ENCODE measurements at regions not wholly inside any gene's neighbourhood (a gene's known extent, or its start where the extent isn't known, plus 50 kb on each side); places are given as distances from the start of the nearest gene placed in this dataset.

GRCh38 chr16:51457775-51458174 lies 306.7 kb upstream of the SALL1 start:
- Histone ChIP-seq H3K36me3 (replicated peaks in 1 of 2; ENCODE audit: control insufficient read depth in 1 of 2, insufficient read depth in 2 of 2, low read length in 2 of 2) (no peaks in the 10 kb centered on the region), H3K27ac (ENCODE audit: extremely low read length, insufficient read depth, low read length) (no peak overlapping the region), H3K79me2 (ENCODE audit: insufficient read depth, low read length) (no peaks in the 10 kb centered on the region), H3K9me3 (ENCODE audit: low read length) (no peaks in the 10 kb centered on the region), H3K4me3 (replicated peaks in 1 of 3; ENCODE audit: insufficient read depth in 1 of 3, low read depth in 2 of 3, low read length in 3 of 3) (no peak overlapping the region), H4K20me1 (ENCODE audit: insufficient read depth, low read length) (no peaks in the 10 kb centered on the region), H3K27me3 (ENCODE audit: control insufficient read depth in 1 of 2, insufficient read depth in 2 of 2, low read length in 2 of 2) (no peaks in the 10 kb centered on the region; a peak in 2 of 5 replicates), H3K9ac (ENCODE audit: insufficient read depth, low read depth, low read length) (no peak overlapping the region), H2AFZ (ENCODE audit: low read length) (no peak overlapping the region), H3K4me2 (ENCODE audit: low read depth, low read length) (no peak overlapping the region), H3K4me1 (ENCODE audit: insufficient read depth, low read length) (no peaks in the 10 kb centered on the region)
- no TSS peak for BruUV-seq (replicated peaks)
- POLR2A ChIA-PET = no interaction called here
- no peak for ATAC-seq
- CTCF ChIA-PET (ENCODE audit: low intra/inter-chr PET ratio, low total read pairs) = no interaction called here
- intact Hi-C loops (cut with micrococcal nuclease; ENCODE audit: unreplicated experiment) (no loop called here), in situ Hi-C loops (cut with HindIII; ENCODE audit: extremely low pct_ligation_motif_present, low pct_unique_long_range_greater_than_20kb) (no loop called here)
- no peak for FAIRE-seq
- WGBS (ENCODE audit: low lambda C conversion rate) = 54% methylated on average over 7 of the region's 7 CpGs
- TF ChIP-seq DRAP1 (CRISPR knock-in tag; IDR thresholded peaks at IDR 0.05) (no peak), ZNF3 (CRISPR knock-in tag; IDR thresholded peaks at IDR 0.05) (no peak), POGZ (CRISPR knock-in tag; IDR thresholded peaks at IDR 0.05) (no peak), ETS1 (CRISPR knock-in tag; IDR thresholded peaks at IDR 0.05) (no peak), ZMYM2 (CRISPR knock-in tag; IDR thresholded peaks at IDR 0.05) (no peak), MYNN (CRISPR knock-in tag; IDR thresholded peaks at IDR 0.05; ENCODE audit: low read depth) (no peak), SPEN (CRISPR knock-in tag; IDR thresholded peaks at IDR 0.05; ENCODE audit: low read depth) (no peak), CBX1 (IDR thresholded peaks at IDR 0.05; ENCODE audit: low read depth) (no peak), ISL2 (CRISPR knock-in tag; IDR thresholded peaks at IDR 0.05) (no peak), SMARCC2 (IDR thresholded peaks at IDR 0.05) (no peak)
- no peak for DNase-seq (ENCODE audit: low spot score)

GRCh38 chr16:51455398-51455797 lies 304.3 kb upstream of the SALL1 start:
- Histone ChIP-seq H3K4me3 (replicated peaks in 1 of 3; ENCODE audit: insufficient read depth in 1 of 3, low read depth in 2 of 3, low read length in 3 of 3) (no peak overlapping the region), H3K27ac (ENCODE audit: extremely low read length, insufficient read depth, low read length) (no peak overlapping the region), H2AFZ (ENCODE audit: low read length) (no peak overlapping the region), H3K4me2 (ENCODE audit: low read depth, low read length) (no peak overlapping the region), H4K20me1 (ENCODE audit: insufficient read depth, low read length) (no peaks in the 10 kb centered on the region), H3K9ac (ENCODE audit: insufficient read depth, low read depth, low read length) (no peak overlapping the region), H3K36me3 (replicated peaks in 1 of 2; ENCODE audit: control insufficient read depth in 1 of 2, insufficient read depth in 2 of 2, low read length in 2 of 2) (no peaks in the 10 kb centered on the region), H3K4me1 (ENCODE audit: insufficient read depth, low read length) (no peaks in the 10 kb centered on the region), H3K79me2 (ENCODE audit: insufficient read depth, low read length) (no peaks in the 10 kb centered on the region), H3K9me3 (ENCODE audit: low read length) (no peaks in the 10 kb centered on the region), H3K27me3 (ENCODE audit: control insufficient read depth in 1 of 2, insufficient read depth in 2 of 2, low read length in 2 of 2) (no peaks in the 10 kb centered on the region; a peak in 2 of 5 replicates)
- intact Hi-C loops (cut with micrococcal nuclease; ENCODE audit: unreplicated experiment) (no loop called here), in situ Hi-C loops (cut with HindIII; ENCODE audit: extremely low pct_ligation_motif_present, low pct_unique_long_range_greater_than_20kb) (no loop called here)
- CTCF ChIA-PET (ENCODE audit: low intra/inter-chr PET ratio, low total read pairs) = no interaction called here
- POLR2A ChIA-PET = no interaction called here
- FAIRE-seq (no peak), DNase-seq (ENCODE audit: low spot score) (no peak), ATAC-seq (no peak)
- BruUV-seq (replicated peaks) = no TSS peak
- WGBS (ENCODE audit: low lambda C conversion rate) = 8% methylated on average over 1 of the region's 1 CpG
- TF ChIP-seq ZBTB1 (CRISPR knock-in tag; IDR thresholded peaks at IDR 0.05; ENCODE audit: borderline replicate concordance) = no peak
- TF ChIP-seq MED13 (CRISPR knock-in tag; IDR thresholded peaks at IDR 0.05) = no peak
- TF ChIP-seq CSRNP2 (CRISPR knock-in tag; conservative IDR thresholded peaks at IDR 0.05; ENCODE audit: low read depth) = no peak
- no peak for TF ChIP-seq TARDBP (CRISPR knock-in tag; IDR thresholded peaks at IDR 0.05)
- TF ChIP-seq NFIC (IDR thresholded peaks at IDR 0.05; ENCODE audit: low read length) = no peak
- TF ChIP-seq ZFP91 (CRISPR knock-in tag; IDR thresholded peaks at IDR 0.05; ENCODE audit: borderline replicate concordance) = no peak
- TF ChIP-seq ZNF644 (CRISPR knock-in tag; IDR thresholded peaks at IDR 0.05; ENCODE audit: low read depth) = no peak
- TF ChIP-seq ZNF264 (CRISPR knock-in tag; IDR thresholded peaks at IDR 0.05) = no peak
- TF ChIP-seq ARNT (IDR thresholded peaks at IDR 0.05) = no peak
